Naive thymus-derived CD4-positive, alpha-beta T cell (primary cell): ENCODE measurements at regions not wholly inside any gene's neighbourhood (a gene's known extent, or its start where the extent isn't known, plus 50 kb on each side); places are given as distances from the start of the nearest gene placed in this dataset.

Experiments
- ATAC-seq: fragments of 150-1000 bp; cut with Tn5 transposase; 2 replicates; pipeline ENCODE4 v1.10.0; 2021; ENCODE audit warnings: mild to moderate bottlenecking, moderate library complexity
- CTCF ChIA-PET: fragments of 350-600 bp; sonication (Branson Sonifier 250); formaldehyde crosslinking; loops from one replicate; lab custom pipeline; 2021; ENCODE audit warnings: antibody characterized with exemption; lab: Charles Lee
- POLR2A ChIA-PET: fragments of 350-600 bp; sonication (Branson Sonifier 250); formaldehyde crosslinking; loops from one replicate; lab custom pipeline; 2021; ENCODE audit warnings: antibody characterized with exemption, inconsistent platforms; lab: Charles Lee
- DNase-seq, 9 donors: peaks; one replicate each; pipeline versions ENCODE4 v3.0.0 to v3.0.0-alpha.2; 2020 to 2022; ENCODE audit warnings: mixed read lengths in 1 of 9
- H3K27ac ChIP-seq: one replicate; pipeline ENCODE4 v1.7.0; 2013; ENCODE audit warnings: mild to moderate bottlenecking, low read depth, low read length, moderate library complexity
- H3K27me3 ChIP-seq, 2 donors: one replicate each; pipeline ENCODE4 v1.7.0; 2013; ENCODE audit warnings: low read length in 2 of 2, mild to moderate bottlenecking in 2 of 2, moderate library complexity in 2 of 2; ENCODE audit not compliant: control insufficient read depth in 2 of 2, insufficient read depth in 2 of 2
- H3K36me3 ChIP-seq, 3 experiments: 1 replicate in 2 of 3; 2 replicates in 1 of 3; pipeline ENCODE4 v1.7.0; 2013; ENCODE audit warnings: low read length in 3 of 3, mild to moderate bottlenecking in 3 of 3, moderate library complexity in 1 of 3; ENCODE audit not compliant: insufficient read depth in 3 of 3, control insufficient read depth in 2 of 3
- H3K4me1 ChIP-seq, 2 donors: one replicate each; pipeline ENCODE4 v1.7.0; 2013; ENCODE audit warnings: low read length in 2 of 2, mild to moderate bottlenecking in 2 of 2, moderate library complexity in 1 of 2; ENCODE audit not compliant: control insufficient read depth in 2 of 2, insufficient read depth in 2 of 2
- H3K4me3 ChIP-seq: 2 replicates; pipeline ENCODE4 v1.7.0; 2013; ENCODE audit warnings: mild to moderate bottlenecking, low read length
- H3K9me3 ChIP-seq, 3 experiments: 1 replicate in 2 of 3; 2 replicates in 1 of 3; pipeline ENCODE4 v1.7.0; 2013; ENCODE audit warnings: low read length in 3 of 3; ENCODE audit not compliant: control insufficient read depth in 2 of 3
- H3K27ac Mint-ChIP-seq, 9 donors: one replicate each; pipeline ENCODE4 v1.8.0; 2020 to 2022; ENCODE audit warnings: mixed read lengths in 9 of 9, mild to moderate bottlenecking in 8 of 9, moderate library complexity in 5 of 9, inconsistent platforms in 2 of 9
- H3K27me3 Mint-ChIP-seq, 5 donors: one replicate each; pipeline ENCODE4 v1.8.0; 2021 to 2022; ENCODE audit warnings: mixed read lengths in 5 of 5, mild to moderate bottlenecking in 1 of 5
- H3K36me3 Mint-ChIP-seq, 5 donors: one replicate each; pipeline ENCODE4 v1.8.0; 2020 to 2022; ENCODE audit warnings: mixed read lengths in 5 of 5, mild to moderate bottlenecking in 3 of 5, inconsistent platforms in 1 of 5
- H3K4me1 Mint-ChIP-seq, 7 donors: one replicate each; pipeline ENCODE4 v1.8.0; 2020 to 2022; ENCODE audit warnings: mixed read lengths in 7 of 7, mild to moderate bottlenecking in 3 of 7, inconsistent platforms in 1 of 7
- H3K4me3 Mint-ChIP-seq, 10 donors: one replicate each; pipeline ENCODE4 v1.8.0; 2020 to 2022; ENCODE audit warnings: mild to moderate bottlenecking in 10 of 10, mixed read lengths in 10 of 10, moderate library complexity in 6 of 10, inconsistent platforms in 2 of 10
- H3K9me3 Mint-ChIP-seq, 11 donors: one replicate each; pipeline ENCODE4 v1.8.0; 2020 to 2022; ENCODE audit warnings: mixed read lengths in 11 of 11, mild to moderate bottlenecking in 4 of 11, inconsistent platforms in 1 of 11, moderate library complexity in 1 of 11
- intact Hi-C, 2 donors: fragments of 100-400 bp; cut with micrococcal nuclease; formaldehyde crosslinking; loops; one replicate each; pipeline ENCODE4 v1.15.1; 2023

GRCh38 chr2:14011190-14011589, 621.3 kb upstream of the LRATD1 start:
- CTCF ChIA-PET = interaction anchor here (0.5 kb wide), 1 partner anchor 14 kb away, joined by 3 read pairs; no protein-coding TSS in a partner anchor
- POLR2A ChIA-PET = no interaction called here
- no peaks in the 10 kb centered on the region for H3K4me1 Mint-ChIP-seq

GRCh38 chr2:14015113-14015630, 617.3 kb upstream of the LRATD1 start:
- DNase-seq (no peak), ATAC-seq (no peak)
- Mint-ChIP-seq H3K27ac (no peak overlapping the region), H3K36me3 (no peaks in the 10 kb centered on the region), H3K4me3 (no peak overlapping the region), H3K9me3 (peaks cover 0 to 13% (median 5%) of the 10 kb centered on the region in 11 donors), H3K4me1 (no peaks in the 10 kb centered on the region), H3K27me3 (no peaks in the 10 kb centered on the region)
- Histone ChIP-seq H3K4me3 (no peak overlapping the region), H3K36me3 (no peaks in the 10 kb centered on the region), H3K4me1 (no peaks in the 10 kb centered on the region), H3K9me3 (no peaks in the 10 kb centered on the region), H3K27me3 (no peaks in the 10 kb centered on the region), H3K27ac (no peak overlapping the region)
- POLR2A ChIA-PET = no interaction called here
- intact Hi-C loops = no loop called here
- CTCF ChIA-PET = no interaction called here

More at GRCh38 chr2:14011190-14011589, 621.3 kb upstream of the LRATD1 start:
- Mint-ChIP-seq H3K4me3 (no peak overlapping the region), H3K27me3 (no peaks in the 10 kb centered on the region), H3K27ac (no peak overlapping the region), H3K36me3 (no peaks in the 10 kb centered on the region), H3K9me3 (peaks cover 0 to 30% (median 9%) of the 10 kb centered on the region in 11 donors)
- DNase-seq (no peak), ATAC-seq (no peak)
- Histone ChIP-seq H3K27ac (no peak overlapping the region), H3K9me3 (no peaks in the 10 kb centered on the region), H3K4me1 (no peaks in the 10 kb centered on the region), H3K4me3 (no peak overlapping the region), H3K36me3 (no peaks in the 10 kb centered on the region), H3K27me3 (no peaks in the 10 kb centered on the region)
- intact Hi-C loops = no loop called here

- DNase-seq (no peak), ATAC-seq (no peak)
- ChIA-PET CTCF (no interaction called here), POLR2A (no interaction called here)
- no peak overlapping the region for H3K4me3 Mint-ChIP-seq
- peaks cover 0 to 6% (median 3%) of the 10 kb centered on the region in 11 donors for H3K9me3 Mint-ChIP-seq
- no peaks in the 10 kb centered on the region for H3K27me3 Mint-ChIP-seq
- intact Hi-C loops = no loop called here
- H3K36me3 Mint-ChIP-seq = no peaks in the 10 kb centered on the region
- H3K27ac ChIP-seq = no peak overlapping the region
- no peaks in the 10 kb centered on the region for H3K9me3 ChIP-seq
- H3K4me3 ChIP-seq = no peak overlapping the region
- no peaks in the 10 kb centered on the region for H3K4me1 Mint-ChIP-seq
- H3K4me1 ChIP-seq = no peaks in the 10 kb centered on the region
- no peak overlapping the region for H3K27ac Mint-ChIP-seq
- H3K27me3 ChIP-seq = no peaks in the 10 kb centered on the region
- H3K36me3 ChIP-seq = no peaks in the 10 kb centered on the region
Observed at GRCh38 chr2:14016289-14016955, 616.1 kb upstream of the LRATD1 start.

- Histone ChIP-seq H3K27me3 (no peaks in the 10 kb centered on the region), H3K4me1 (no peaks in the 10 kb centered on the region), H3K27ac (no peak overlapping the region), H3K9me3 (no peaks in the 10 kb centered on the region), H3K4me3 (no peak overlapping the region), H3K36me3 (no peaks in the 10 kb centered on the region)
- Mint-ChIP-seq H3K27ac (no peak overlapping the region), H3K4me3 (no peak overlapping the region), H3K36me3 (no peaks in the 10 kb centered on the region), H3K9me3 (peaks cover 0 to 4% (median 0%) of the 10 kb centered on the region in 11 donors), H3K27me3 (no peaks in the 10 kb centered on the region), H3K4me1 (no peaks in the 10 kb centered on the region)
- ChIA-PET POLR2A (no interaction called here), CTCF (no interaction called here)
- intact Hi-C loops = no loop called here
- ATAC-seq = no peak
- no peak for DNase-seq
Observed at GRCh38 chr2:14018620-14019019, 613.9 kb upstream of the LRATD1 start.

GRCh38 chr2:14023558-14023957, 609.0 kb upstream of the LRATD1 start:
- CTCF ChIA-PET = no interaction called here
- no peaks in the 10 kb centered on the region for H3K36me3 Mint-ChIP-seq

GRCh38 chr2:14039134-14039533, 593.4 kb upstream of the LRATD1 start:
- intact Hi-C loops = no loop called here
- Histone ChIP-seq H3K36me3 (no peaks in the 10 kb centered on the region), H3K9me3 (no peaks in the 10 kb centered on the region), H3K27me3 (no peaks in the 10 kb centered on the region), H3K27ac (no peak overlapping the region), H3K4me3 (no peak overlapping the region), H3K4me1 (no peaks in the 10 kb centered on the region)
- no peak for ATAC-seq
- no peaks in the 10 kb centered on the region for H3K4me1 Mint-ChIP-seq
- ChIA-PET POLR2A (no interaction called here), CTCF (no interaction called here)
- no peaks in the 10 kb centered on the region for H3K27me3 Mint-ChIP-seq
- H3K36me3 Mint-ChIP-seq = no peaks in the 10 kb centered on the region
- no peak overlapping the region for H3K27ac Mint-ChIP-seq
- H3K4me3 Mint-ChIP-seq = no peak overlapping the region
- DNase-seq = no peak
- H3K9me3 Mint-ChIP-seq = peaks cover 2 to 26% (median 5%) of the 10 kb centered on the region in 11 donors

More at GRCh38 chr2:14023558-14023957, 609.0 kb upstream of the LRATD1 start:
- no peaks in the 10 kb centered on the region for H3K4me1 Mint-ChIP-seq
- no peaks in the 10 kb centered on the region for H3K27me3 Mint-ChIP-seq
- H3K4me1 ChIP-seq = no peaks in the 10 kb centered on the region
- no peaks in the 10 kb centered on the region for H3K36me3 ChIP-seq
- H3K27ac Mint-ChIP-seq = no peak overlapping the region
- H3K4me3 Mint-ChIP-seq = no peak overlapping the region
- ATAC-seq (no peak), DNase-seq (no peak)
- peaks cover 0 to 9% (median 0%) of the 10 kb centered on the region in 11 donors for H3K9me3 Mint-ChIP-seq
- intact Hi-C loops = no loop called here
- no peak overlapping the region for H3K4me3 ChIP-seq
- H3K27me3 ChIP-seq = no peaks in the 10 kb centered on the region
- POLR2A ChIA-PET = no interaction called here
- no peaks in the 10 kb centered on the region for H3K9me3 ChIP-seq
- H3K27ac ChIP-seq = no peak overlapping the region

- POLR2A ChIA-PET = no interaction called here
- no peak overlapping the region for H3K27ac ChIP-seq
- no peak for ATAC-seq
- no peak overlapping the region for H3K27ac Mint-ChIP-seq
- no peak overlapping the region for H3K4me3 Mint-ChIP-seq
- intact Hi-C loops = no loop called here
- H3K4me3 ChIP-seq = no peak overlapping the region
- H3K4me1 Mint-ChIP-seq = no peaks in the 10 kb centered on the region
- no peak for DNase-seq
- no peaks in the 10 kb centered on the region for H3K9me3 ChIP-seq
- CTCF ChIA-PET = no interaction called here
- no peaks in the 10 kb centered on the region for H3K36me3 Mint-ChIP-seq
- no peaks in the 10 kb centered on the region for H3K36me3 ChIP-seq
- H3K27me3 ChIP-seq = no peaks in the 10 kb centered on the region
- no peaks in the 10 kb centered on the region for H3K4me1 ChIP-seq
- peaks cover 0 to 13% (median 2%) of the 10 kb centered on the region in 11 donors for H3K9me3 Mint-ChIP-seq
- no peaks in the 10 kb centered on the region for H3K27me3 Mint-ChIP-seq
Observed at GRCh38 chr2:14047491-14047890, 585.0 kb upstream of the LRATD1 start.
